GM12874 (cell line): ENCODE measurements at regions not wholly inside any gene's neighbourhood (a gene's known extent, or its start where the extent isn't known, plus 50 kb on each side); places are given as distances from the start of the nearest gene placed in this dataset.

Source experiments
- TF ChIP-seq, protein P1 (sequence below): IDR thresholded peaks from 2 replicates; pipeline ENCODE4 v1.5.1; 2011; ENCODE audit warnings: low read depth, mild to moderate bottlenecking, control low read depth, low read length, moderate library complexity; ENCODE audit not compliant: insufficient read depth

DNA sequence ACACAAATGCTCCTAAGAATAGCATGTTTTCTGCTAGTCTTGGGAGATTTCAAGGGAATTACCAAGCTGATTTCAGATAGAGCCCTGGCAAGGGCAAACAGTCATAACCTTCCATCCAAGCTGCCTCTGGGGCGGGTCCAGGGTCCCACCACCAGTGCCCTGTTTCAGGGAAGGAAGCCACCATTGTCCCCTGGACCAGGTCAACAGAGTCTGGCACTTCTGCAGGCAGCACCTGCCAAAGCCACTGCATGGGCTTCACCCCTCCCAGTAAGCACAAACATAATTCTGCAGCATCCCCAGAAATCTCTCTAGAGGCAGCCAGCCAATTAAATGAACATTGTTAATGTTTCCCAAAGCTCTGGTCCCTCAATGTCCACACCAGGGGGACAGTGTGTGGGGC is 143.0 kb downstream of the SALL1 start:
- TF ChIP-seq, protein P1, sequence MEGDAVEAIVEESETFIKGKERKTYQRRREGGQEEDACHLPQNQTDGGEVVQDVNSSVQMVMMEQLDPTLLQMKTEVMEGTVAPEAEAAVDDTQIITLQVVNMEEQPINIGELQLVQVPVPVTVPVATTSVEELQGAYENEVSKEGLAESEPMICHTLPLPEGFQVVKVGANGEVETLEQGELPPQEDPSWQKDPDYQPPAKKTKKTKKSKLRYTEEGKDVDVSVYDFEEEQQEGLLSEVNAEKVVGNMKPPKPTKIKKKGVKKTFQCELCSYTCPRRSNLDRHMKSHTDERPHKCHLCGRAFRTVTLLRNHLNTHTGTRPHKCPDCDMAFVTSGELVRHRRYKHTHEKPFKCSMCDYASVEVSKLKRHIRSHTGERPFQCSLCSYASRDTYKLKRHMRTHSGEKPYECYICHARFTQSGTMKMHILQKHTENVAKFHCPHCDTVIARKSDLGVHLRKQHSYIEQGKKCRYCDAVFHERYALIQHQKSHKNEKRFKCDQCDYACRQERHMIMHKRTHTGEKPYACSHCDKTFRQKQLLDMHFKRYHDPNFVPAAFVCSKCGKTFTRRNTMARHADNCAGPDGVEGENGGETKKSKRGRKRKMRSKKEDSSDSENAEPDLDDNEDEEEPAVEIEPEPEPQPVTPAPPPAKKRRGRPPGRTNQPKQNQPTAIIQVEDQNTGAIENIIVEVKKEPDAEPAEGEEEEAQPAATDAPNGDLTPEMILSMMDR, result no peak

DNA sequence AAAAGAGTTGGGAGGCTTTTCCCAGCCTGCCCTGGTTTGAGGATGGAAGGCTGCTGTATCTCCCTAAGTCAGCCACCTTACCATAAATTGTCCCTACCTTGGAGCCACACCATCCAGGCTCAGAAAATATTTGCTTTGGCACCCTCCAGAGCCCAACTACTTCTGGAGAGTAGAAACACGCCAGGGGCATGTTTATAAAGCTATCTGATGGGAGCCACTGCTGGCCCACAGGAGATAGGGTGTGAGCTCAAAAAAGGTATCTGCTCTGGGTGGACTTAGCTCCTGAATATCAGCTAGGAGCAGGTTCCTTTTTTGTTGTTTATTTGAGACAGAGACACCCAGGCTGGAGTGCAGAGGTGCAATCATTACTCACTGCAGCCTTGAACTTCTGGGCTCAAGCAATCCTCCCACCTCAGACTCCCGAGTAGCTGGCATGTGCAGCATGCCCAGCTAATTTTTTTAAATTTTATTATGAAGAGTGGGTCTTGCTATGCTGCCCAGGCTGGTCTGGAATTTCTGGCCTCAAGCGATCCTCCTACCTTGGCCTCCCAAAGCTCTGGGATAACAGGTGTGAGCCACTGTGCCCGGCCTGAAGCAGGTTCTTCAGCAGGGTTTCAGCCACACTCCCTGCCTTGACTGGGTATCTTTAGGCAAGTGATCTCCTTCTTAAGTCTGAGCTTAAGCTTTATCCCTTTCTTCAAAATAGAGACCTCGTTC is 147.1 kb downstream of the SALL1 start:
- TF ChIP-seq, protein P1, result no peak

DNA sequence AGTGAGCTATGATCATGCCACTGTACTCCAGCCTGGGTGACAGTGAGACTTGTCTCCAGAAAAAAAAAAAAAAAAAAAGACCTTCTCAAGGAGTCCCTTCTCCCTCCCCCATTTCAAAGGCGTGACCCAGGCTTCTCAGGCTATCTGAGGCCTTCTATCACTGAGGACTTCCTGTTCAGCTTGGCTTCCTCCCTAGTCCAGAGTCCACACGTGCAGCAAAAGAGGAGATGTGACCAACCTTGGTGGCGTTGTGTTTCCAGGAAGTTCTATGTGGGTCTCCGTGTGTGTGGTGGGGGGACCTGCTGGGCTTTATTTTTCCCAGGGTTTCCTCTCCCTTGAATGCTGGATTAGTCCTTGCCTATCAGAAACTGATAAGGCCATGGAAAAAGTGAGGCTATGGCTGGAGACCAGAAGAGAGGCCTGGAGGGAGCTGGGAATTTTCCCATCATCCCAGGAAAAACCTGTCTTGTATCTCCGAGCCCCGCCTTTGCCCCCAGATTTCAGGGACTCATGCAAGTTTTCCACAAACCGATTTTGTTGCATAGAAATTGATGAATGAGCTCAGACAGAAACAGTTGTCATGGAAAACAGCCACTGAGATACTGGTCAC is 148.1 kb downstream of the SALL1 start:
- TF ChIP-seq, protein P1, result no peak

DNA sequence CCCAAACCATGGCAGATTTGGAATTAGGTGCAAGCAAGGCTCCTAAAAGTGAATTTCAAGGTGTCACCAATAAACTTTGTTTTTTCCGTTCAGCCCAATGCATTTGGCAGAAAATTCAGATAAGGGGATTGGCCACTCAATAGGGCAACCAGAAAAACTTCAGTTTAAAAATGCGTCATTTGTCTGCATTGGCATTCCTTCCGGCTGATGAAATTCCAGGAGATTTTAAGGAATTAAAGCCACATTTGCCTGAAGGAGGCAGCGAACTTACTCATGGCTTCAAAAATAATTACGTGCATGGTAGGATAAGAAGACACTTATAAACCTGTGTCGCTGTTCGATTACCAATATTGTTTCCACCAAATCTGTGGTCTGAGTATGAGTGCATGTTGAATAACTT is 151.9 kb downstream of the SALL1 start:
- TF ChIP-seq, protein P1, result no peak

DNA sequence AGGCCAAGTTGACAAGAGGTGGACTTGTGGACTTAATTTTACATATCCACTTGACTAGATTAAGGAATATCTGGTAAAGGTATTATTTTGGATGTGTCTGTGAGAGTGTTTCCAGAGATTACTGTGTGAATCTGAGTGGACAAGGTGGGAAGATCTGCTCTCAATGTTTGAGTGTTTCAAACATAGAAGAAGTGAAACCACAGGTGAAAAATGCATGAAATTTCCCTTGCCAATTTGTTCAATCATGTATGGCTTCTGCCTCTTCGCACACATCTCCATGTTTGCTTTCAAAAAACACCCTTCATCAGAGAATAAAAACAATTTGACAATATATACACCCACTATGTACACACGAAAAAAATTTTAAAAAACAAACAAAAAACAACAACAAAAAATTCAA is 152.7 kb downstream of the SALL1 start:
- TF ChIP-seq, protein P1, result no peak

DNA sequence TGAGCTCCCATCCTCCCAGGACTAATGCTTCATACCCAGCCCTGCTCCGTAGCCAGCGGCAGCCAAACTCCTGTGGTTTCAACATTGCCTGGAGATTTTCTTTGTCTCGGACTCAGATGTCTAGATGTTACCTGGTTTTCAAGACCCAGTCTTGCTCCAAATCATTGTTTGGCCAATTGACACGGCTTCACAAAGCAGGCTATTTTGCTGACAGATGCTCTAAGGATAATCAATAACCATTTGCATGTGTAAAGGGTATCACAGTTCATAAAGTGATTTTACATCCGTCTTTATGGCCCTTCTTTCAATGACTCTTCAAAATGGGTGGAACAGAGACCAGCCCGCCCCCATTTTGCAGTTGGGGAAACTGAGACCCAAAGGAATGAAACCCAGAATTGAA is 153.4 kb downstream of the SALL1 start:
- TF ChIP-seq, protein P1, result no peak

DNA sequence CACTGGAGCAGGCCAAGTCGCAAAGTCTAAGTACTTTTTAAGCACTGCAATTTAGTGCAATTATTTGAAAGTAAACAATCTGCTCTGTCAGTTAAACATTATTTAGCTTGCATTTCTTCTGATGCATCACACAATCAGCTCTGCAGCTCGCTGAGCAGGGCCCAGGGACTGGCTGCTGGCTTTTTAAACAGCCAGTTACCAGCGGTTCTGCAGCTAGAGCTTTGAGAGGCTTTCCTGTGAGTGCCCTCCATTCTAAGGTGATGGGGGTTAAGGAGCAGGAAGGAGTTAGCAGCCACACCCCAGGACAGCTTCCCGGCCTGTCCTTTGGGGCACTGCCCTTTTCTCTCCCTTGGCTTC is 154.3 kb downstream of the SALL1 start:
- TF ChIP-seq, protein P1, result no peak
